ENCODE measurements at regions not wholly inside any gene's neighbourhood (a gene's known extent, or its start where the extent isn't known, plus 50 kb on each side); places are given as distances from the start of the nearest gene placed in this dataset.

- TF ChIP-seq CTCF (IDR thresholded peaks at IDR 0.05; ENCODE audit: poor library complexity): no peak
- TF ChIP-seq EZH2 (IDR thresholded peaks at IDR 0.05; ENCODE audit: borderline replicate concordance): no peak
- TF ChIP-seq EZH2phosphoT487 (IDR thresholded peaks at IDR 0.05; ENCODE audit: low read depth, severe bottlenecking, unreplicated experiment): no peak
Measured at GRCh38 chr9:108392877-108393276, 462.9 kb downstream of the ACTL7B start.
